H9 (cell line): ENCODE measurements at regions not wholly inside any gene's neighbourhood (a gene's known extent, or its start where the extent isn't known, plus 50 kb on each side); places are given as distances from the start of the nearest gene placed in this dataset.

Experiments
- DNase-seq: peaks from one replicate; pipeline ENCODE4 v3.0.0-alpha.2; 2017
- H2AFZ ChIP-seq: one replicate; pipeline ENCODE4 v1.6.1; 2013; ENCODE audit warnings: mild to moderate bottlenecking, low read length, control low read depth, moderate library complexity
- H2AK5ac ChIP-seq: 2 replicates; pipeline ENCODE4 v1.6.1; 2013; ENCODE audit warnings: low read length, control low read depth, mixed read lengths; ENCODE audit not compliant: insufficient read length
- H2BK120ac ChIP-seq: one replicate; pipeline ENCODE4 v1.6.1; 2013; ENCODE audit warnings: low read depth, mild to moderate bottlenecking, low read length, control low read depth, inconsistent platforms; ENCODE audit not compliant: poor library complexity, severe bottlenecking
- H2BK12ac ChIP-seq: 2 replicates; pipeline ENCODE4 v1.6.1; 2013; ENCODE audit warnings: low read length, control low read depth, mixed read lengths, low read depth; ENCODE audit not compliant: insufficient read length
- H2BK15ac ChIP-seq: 2 replicates; pipeline ENCODE4 v1.6.1; 2013; ENCODE audit warnings: low read depth, low read length, control low read depth
- H2BK20ac ChIP-seq: one replicate; pipeline ENCODE4 v1.6.1; 2013; ENCODE audit warnings: low read depth, mild to moderate bottlenecking, low read length, control low read depth, inconsistent platforms; ENCODE audit not compliant: poor library complexity, severe bottlenecking
- H2BK5ac ChIP-seq: 2 replicates; pipeline ENCODE4 v1.6.1; 2013; ENCODE audit warnings: low read length, control low read depth, mixed read lengths; ENCODE audit not compliant: insufficient read length
- H3K14ac ChIP-seq: 2 replicates; pipeline ENCODE4 v1.6.1; 2013; ENCODE audit warnings: low read length, control low read depth; ENCODE audit not compliant: insufficient read depth
- H3K18ac ChIP-seq: 2 replicates; pipeline ENCODE4 v1.6.1; 2013; ENCODE audit warnings: low read depth, mild to moderate bottlenecking, mixed read lengths, low read length, control low read depth; ENCODE audit not compliant: insufficient read length
- H3K23ac ChIP-seq: 2 replicates; pipeline ENCODE4 v1.6.1; 2013; ENCODE audit warnings: low read length, control low read depth, mixed read lengths, low read depth; ENCODE audit not compliant: insufficient read length
- H3K23me2 ChIP-seq: 2 replicates; pipeline ENCODE4 v1.6.1; 2013; ENCODE audit warnings: low read depth, mild to moderate bottlenecking, mixed read lengths, low read length, control low read depth; ENCODE audit not compliant: insufficient read length, poor library complexity, severe bottlenecking
- H3K27ac ChIP-seq: 2 replicates; pipeline ENCODE4 v1.5.1; 2013; ENCODE audit warnings: low read length, control low read depth, mixed read lengths, low read depth; ENCODE audit not compliant: insufficient read length
- H3K27me3 ChIP-seq: 2 replicates; pipeline ENCODE4 v1.6.1; 2013; ENCODE audit warnings: low read length, control low read depth, inconsistent platforms; ENCODE audit not compliant: insufficient read depth
- H3K4ac ChIP-seq: 2 replicates; pipeline ENCODE4 v1.6.1; 2013; ENCODE audit warnings: low read depth, mild to moderate bottlenecking, control low read depth, inconsistent platforms, low read length, moderate library complexity
- H3K4me1 ChIP-seq: 2 replicates; pipeline ENCODE4 v1.6.1; 2013; ENCODE audit warnings: low read length, control low read depth, inconsistent platforms; ENCODE audit not compliant: insufficient read depth
- H3K4me2 ChIP-seq: 2 replicates; pipeline ENCODE4 v1.6.1; 2013; ENCODE audit warnings: low read length, control low read depth, mixed read lengths; ENCODE audit not compliant: insufficient read length, insufficient read depth
- H3K56ac ChIP-seq: 2 replicates; pipeline ENCODE4 v1.6.1; 2013; ENCODE audit warnings: low read depth, mild to moderate bottlenecking, mixed read lengths, low read length, control low read depth; ENCODE audit not compliant: insufficient read length
- H3K79me1 ChIP-seq: 2 replicates; pipeline ENCODE4 v1.6.1; 2013; ENCODE audit warnings: low read depth, mild to moderate bottlenecking, moderate library complexity, low read length, control low read depth, inconsistent platforms; ENCODE audit not compliant: insufficient read depth, poor library complexity, severe bottlenecking
- H3K79me2 ChIP-seq: 2 replicates; pipeline ENCODE4 v1.6.1; 2013; ENCODE audit warnings: low read length, control low read depth, inconsistent platforms; ENCODE audit not compliant: insufficient read depth
- H3K9ac ChIP-seq: 2 replicates; pipeline ENCODE4 v1.6.1; 2013; ENCODE audit warnings: low read length, control low read depth, mixed read lengths; ENCODE audit not compliant: insufficient read length; ENCODE audit errors: extremely low read depth
- H3K9me3 ChIP-seq: one replicate; pipeline ENCODE4 v1.6.1; 2013; ENCODE audit warnings: low read depth, low read length, inconsistent platforms; ENCODE audit not compliant: control insufficient read depth
- H3T11ph ChIP-seq: one replicate; pipeline ENCODE4 v1.6.1; 2013; ENCODE audit warnings: mild to moderate bottlenecking, low read length, control low read depth, inconsistent platforms
- H4K20me1 ChIP-seq: one replicate; pipeline ENCODE4 v1.6.1; 2013; ENCODE audit not compliant: control insufficient read depth, insufficient read length, insufficient read depth
- H4K5ac ChIP-seq: 2 replicates; pipeline ENCODE4 v1.6.1; 2013; ENCODE audit warnings: low read depth, mild to moderate bottlenecking, mixed read lengths, low read length, control low read depth; ENCODE audit not compliant: insufficient read length
- H4K8ac ChIP-seq: replicated peaks from 2 replicates; pipeline ENCODE4 v1.6.1; 2013; ENCODE audit warnings: low read length, control low read depth, mixed read lengths, low read depth; ENCODE audit not compliant: insufficient read length
- H4K91ac ChIP-seq: 2 replicates; pipeline ENCODE4 v1.6.1; 2013; ENCODE audit warnings: low read depth, mild to moderate bottlenecking, moderate library complexity, mixed read lengths, low read length, control low read depth; ENCODE audit not compliant: insufficient read length
- H3K27ac Mint-ChIP-seq, 3 experiments: 2 replicates in 2 of 3; 3 replicates in 1 of 3; pipeline ENCODE4 v1.8.0; 2020 to 2021; ENCODE audit warnings: mixed read lengths in 3 of 3, mild to moderate bottlenecking in 1 of 3, moderate library complexity in 1 of 3
- H3K27me3 Mint-ChIP-seq: 2 replicates; pipeline ENCODE4 v1.8.0; 2021; ENCODE audit warnings: low read depth, mild to moderate bottlenecking, moderate library complexity, mixed read lengths
- H3K36me3 Mint-ChIP-seq, 3 experiments: 2 replicates in 2 of 3; 3 replicates in 1 of 3; pipeline ENCODE4 v1.8.0; 2020 to 2021; ENCODE audit warnings: low read depth in 3 of 3, mixed read lengths in 3 of 3; ENCODE audit not compliant: insufficient read depth in 1 of 3
- H3K4me1 Mint-ChIP-seq, 2 experiments: 2 replicates each; pipeline ENCODE4 v1.8.0; 2020; ENCODE audit warnings: mixed read lengths in 2 of 2
- H3K4me3 Mint-ChIP-seq, 2 experiments: 2 replicates in 1 of 2; 3 replicates in 1 of 2; pipeline ENCODE4 v1.8.0; 2020 to 2021; ENCODE audit warnings: mild to moderate bottlenecking in 2 of 2, mixed read lengths in 2 of 2, moderate library complexity in 1 of 2
- H3K9me3 Mint-ChIP-seq, 2 experiments: 2 replicates in 1 of 2; 3 replicates in 1 of 2; pipeline ENCODE4 v1.8.0; 2020; ENCODE audit warnings: mild to moderate bottlenecking in 2 of 2, mixed read lengths in 2 of 2, moderate library complexity in 1 of 2
- CTCF ChIP-seq: fragments of 200-600 bp; sonication (generic); conservative IDR thresholded peaks from 3 replicates; pipeline ENCODE4 v1.8.0; 2021; ENCODE audit warnings: antibody characterized with exemption, mild to moderate bottlenecking
- WGBS: extraction: QIAGEN DNeasy Blood & Tissue Kit; methylation state at CpG from one replicate; pipeline ENCODE4 v1.1.7; 2013; ENCODE audit warnings: missing lambda C conversion rate, low lambda C conversion rate, mixed read lengths; ENCODE audit not compliant: insufficient read length; ENCODE audit errors: extremely low coverage; 5-methylcytosine and 5-hydroxymethylcytosine counted together

- no peaks in the 10 kb centered on the region for H3K27me3 ChIP-seq
- H2BK12ac ChIP-seq, result no peak overlapping the region
- no CpG with 5 or more reads among the region's 1 CpG for WGBS
- no peak overlapping the region for H4K8ac ChIP-seq
- H3K4me3 Mint-ChIP-seq, result no peak overlapping the region
- H3K23me2 ChIP-seq, result no peaks in the 10 kb centered on the region
- no peak overlapping the region for H3K23ac ChIP-seq
- H3K14ac ChIP-seq, result no peak overlapping the region
- no peaks in the 10 kb centered on the region for H3K79me2 ChIP-seq
- H3K9me3 ChIP-seq, result no peaks in the 10 kb centered on the region
- no peak for DNase-seq
- no peaks in the 10 kb centered on the region for H4K20me1 ChIP-seq
- H3K9ac ChIP-seq, result no peak overlapping the region
- no peak overlapping the region for H3K4ac ChIP-seq
- H4K91ac ChIP-seq, result no peak overlapping the region
- no peak overlapping the region for H4K5ac ChIP-seq
- H3K79me1 ChIP-seq, result no peaks in the 10 kb centered on the region
- H3K36me3 Mint-ChIP-seq, result no peaks in the 10 kb centered on the region
- H2BK120ac ChIP-seq, result no peak overlapping the region
- H2AK5ac ChIP-seq, result no peak overlapping the region
- no peak overlapping the region for H3K56ac ChIP-seq
- no peak overlapping the region for H2BK15ac ChIP-seq
- no peak overlapping the region for H2BK20ac ChIP-seq
- TF ChIP-seq CTCF, result no peak
- peak overlapping the region in 2 of 3 experiments; percentile 31 to 43; a peak in 4 of 7 replicates for H3K27ac Mint-ChIP-seq
- no peak overlapping the region for H3K18ac ChIP-seq
- H3K4me2 ChIP-seq, result no peak overlapping the region
- H3K4me1 Mint-ChIP-seq, result peaks cover 0 to 8% of the 10 kb centered on the region in 2 experiments; a peak in 3 of 4 replicates
- H3K4me1 ChIP-seq, result no peaks in the 10 kb centered on the region; the same call in 1 of the 2 replicates
- H2AFZ ChIP-seq, result no peak overlapping the region
- no peaks in the 10 kb centered on the region; a peak in 1 of 5 replicates for H3K9me3 Mint-ChIP-seq
- H3K27ac ChIP-seq, result no peak overlapping the region
- H2BK5ac ChIP-seq, result no peak overlapping the region
- no peak overlapping the region for H3T11ph ChIP-seq
- H3K27me3 Mint-ChIP-seq, result no peaks in the 10 kb centered on the region
Measured at GRCh38 chr1:82390627-82391026, 589.9 kb downstream of the ADGRL2 start.
